ENCODE measurements at regions not wholly inside any gene's neighbourhood (a gene's known extent, or its start where the extent isn't known, plus 50 kb on each side); places are given as distances from the start of the nearest gene placed in this dataset.

GRCh38 chr10:23955456-23956225 is 253.3 kb upstream of the KIAA1217 start:
- no peak overlapping the region for H3K4me3 ChIP-seq (ENCODE audit: low read length)
- no peaks in the 10 kb centered on the region for H4K20me1 ChIP-seq (ENCODE audit: insufficient read depth, low read length)
- H3K36me3 ChIP-seq (replicated peaks; ENCODE audit: low read depth, low read length), result no peaks in the 10 kb centered on the region
- no peak for TF ChIP-seq EZH2phosphoT487 (IDR thresholded peaks at IDR 0.05; ENCODE audit: low read depth)
- TF ChIP-seq CTCF (IDR thresholded peaks at IDR 0.05; ENCODE audit: low read depth, low read length), result no peak
- H3K4me2 ChIP-seq (ENCODE audit: low read length), result no peak overlapping the region
- H3K27me3 ChIP-seq (ENCODE audit: low read depth, low read length), result no peaks in the 10 kb centered on the region
- no peaks in the 10 kb centered on the region for H3K79me2 ChIP-seq (ENCODE audit: low read length)
- H2AFZ ChIP-seq (ENCODE audit: low read depth, low read length), result no peak overlapping the region
- H3K4me1 ChIP-seq (ENCODE audit: low read length), result no peaks in the 10 kb centered on the region
- H3K9me3 ChIP-seq (ENCODE audit: insufficient read depth, low read length), result no peaks in the 10 kb centered on the region
- no peak overlapping the region for H3K27ac ChIP-seq (ENCODE audit: low read length)
- no peak overlapping the region for H3K9ac ChIP-seq (ENCODE audit: low read length)

GRCh38 chr10:23965123-23965522 is 243.8 kb upstream of the KIAA1217 start:
- Histone ChIP-seq H4K20me1 (ENCODE audit: insufficient read depth, low read length) (no peaks in the 10 kb centered on the region), H3K4me3 (ENCODE audit: low read length) (no peak overlapping the region), H3K79me2 (ENCODE audit: low read length) (no peaks in the 10 kb centered on the region), H2AFZ (ENCODE audit: low read depth, low read length) (no peak overlapping the region), H3K9ac (ENCODE audit: low read length) (no peak overlapping the region), H3K4me2 (ENCODE audit: low read length) (no peak overlapping the region), H3K4me1 (ENCODE audit: low read length) (no peaks in the 10 kb centered on the region), H3K27ac (ENCODE audit: low read length) (no peak overlapping the region), H3K9me3 (ENCODE audit: insufficient read depth, low read length) (no peaks in the 10 kb centered on the region), H3K27me3 (ENCODE audit: low read depth, low read length) (no peaks in the 10 kb centered on the region), H3K36me3 (replicated peaks; ENCODE audit: low read depth, low read length) (no peaks in the 10 kb centered on the region)
- no peak for TF ChIP-seq CTCF (IDR thresholded peaks at IDR 0.05; ENCODE audit: low read depth, low read length)
- TF ChIP-seq EZH2phosphoT487 (IDR thresholded peaks at IDR 0.05; ENCODE audit: low read depth), result no peak

GRCh38 chr10:23965880-23966279 is 243.1 kb upstream of the KIAA1217 start:
- H3K27ac ChIP-seq (ENCODE audit: low read length), result no peak overlapping the region

More at GRCh38 chr10:23965880-23966279, 243.1 kb upstream of the KIAA1217 start:
- no peak overlapping the region for H2AFZ ChIP-seq (ENCODE audit: low read depth, low read length)
- H3K79me2 ChIP-seq (ENCODE audit: low read length), result no peaks in the 10 kb centered on the region
- H3K36me3 ChIP-seq (replicated peaks; ENCODE audit: low read depth, low read length), result no peaks in the 10 kb centered on the region
- no peak overlapping the region for H3K4me3 ChIP-seq (ENCODE audit: low read length)
- H3K9ac ChIP-seq (ENCODE audit: low read length), result no peak overlapping the region
- no peaks in the 10 kb centered on the region for H3K9me3 ChIP-seq (ENCODE audit: insufficient read depth, low read length)
- no peaks in the 10 kb centered on the region for H4K20me1 ChIP-seq (ENCODE audit: insufficient read depth, low read length)
- H3K4me1 ChIP-seq (ENCODE audit: low read length), result no peaks in the 10 kb centered on the region
- H3K27me3 ChIP-seq (ENCODE audit: low read depth, low read length), result no peaks in the 10 kb centered on the region
- H3K4me2 ChIP-seq (ENCODE audit: low read length), result no peak overlapping the region
- TF ChIP-seq CTCF (IDR thresholded peaks at IDR 0.05; ENCODE audit: low read depth, low read length) (no peak), EZH2phosphoT487 (IDR thresholded peaks at IDR 0.05; ENCODE audit: low read depth) (no peak)
